Nephron (organoid): ENCODE measurements at regions not wholly inside any gene's neighbourhood (a gene's known extent, or its start where the extent isn't known, plus 50 kb on each side); places are given as distances from the start of the nearest gene placed in this dataset.

Experiments used
- H3K27ac Mint-ChIP-seq, 3 experiments: 2 replicates each; pipeline ENCODE4 v1.8.0; 2020; ENCODE audit warnings: mixed read lengths in 3 of 3, mild to moderate bottlenecking in 2 of 3, moderate library complexity in 1 of 3
- H3K27me3 Mint-ChIP-seq: 2 replicates; pipeline ENCODE4 v1.8.0; 2021; ENCODE audit warnings: low read depth, mild to moderate bottlenecking, moderate library complexity, mixed read lengths
- H3K36me3 Mint-ChIP-seq: 2 replicates; pipeline ENCODE4 v1.8.0; 2020; ENCODE audit warnings: low read depth, mixed read lengths
- H3K4me1 Mint-ChIP-seq: 2 replicates; pipeline ENCODE4 v1.8.0; 2020; ENCODE audit warnings: mixed read lengths
- H3K4me3 Mint-ChIP-seq, 3 experiments: 2 replicates each; pipeline ENCODE4 v1.8.0; 2020; ENCODE audit warnings: mild to moderate bottlenecking in 3 of 3, mixed read lengths in 3 of 3, moderate library complexity in 2 of 3
- H3K9me3 Mint-ChIP-seq: 2 replicates; pipeline ENCODE4 v1.8.0; 2020; ENCODE audit warnings: mixed read lengths
- CTCF ChIP-seq, 3 experiments: fragments of 200-600 bp; sonication (generic); IDR thresholded peaks; one replicate each; pipeline ENCODE4 v1.5.0; 2021; ENCODE audit warnings: antibody characterized with exemption in 3 of 3; ENCODE audit not compliant: unreplicated experiment in 3 of 3

GRCh38 chr15:26214290-26214689 is 351.2 kb upstream of the ATP10A start:
- H3K9me3 Mint-ChIP-seq, result no peaks in the 10 kb centered on the region
- TF ChIP-seq CTCF (IDR thresholded peaks at IDR 0.05; ENCODE audit: unreplicated experiment in 3 of 3), result no peak
- H3K36me3 Mint-ChIP-seq, result no peaks in the 10 kb centered on the region
- peaks cover 3% of the 10 kb centered on the region for H3K27me3 Mint-ChIP-seq
- H3K4me3 Mint-ChIP-seq, result no peak overlapping the region
- H3K4me1 Mint-ChIP-seq, result no peaks in the 10 kb centered on the region
- no peak overlapping the region for H3K27ac Mint-ChIP-seq

- TF ChIP-seq CTCF (IDR thresholded peaks at IDR 0.05; ENCODE audit: unreplicated experiment in 3 of 3), result no peak
Observed at GRCh38 chr15:26213427-26213826, 350.3 kb upstream of the ATP10A start.

GRCh38 chr15:26212109-26212508 is 349.0 kb upstream of the ATP10A start:
- TF ChIP-seq CTCF (IDR thresholded peaks at IDR 0.05; ENCODE audit: unreplicated experiment in 3 of 3), result no peak
- no peak overlapping the region for H3K27ac Mint-ChIP-seq
- H3K4me1 Mint-ChIP-seq, result no peaks in the 10 kb centered on the region
- no peaks in the 10 kb centered on the region for H3K9me3 Mint-ChIP-seq
- H3K36me3 Mint-ChIP-seq, result no peaks in the 10 kb centered on the region
- H3K27me3 Mint-ChIP-seq, result peaks cover 3% of the 10 kb centered on the region
- H3K4me3 Mint-ChIP-seq, result no peak overlapping the region

More at GRCh38 chr15:26213427-26213826, 350.3 kb upstream of the ATP10A start:
- Mint-ChIP-seq H3K4me3 (no peak overlapping the region), H3K36me3 (no peaks in the 10 kb centered on the region), H3K4me1 (no peaks in the 10 kb centered on the region), H3K9me3 (no peaks in the 10 kb centered on the region), H3K27ac (no peak overlapping the region), H3K27me3 (peaks cover 3% of the 10 kb centered on the region)

GRCh38 chr15:26210980-26211379 is 347.9 kb upstream of the ATP10A start:
- Mint-ChIP-seq H3K27me3 (peaks cover 3% of the 10 kb centered on the region), H3K27ac (no peak overlapping the region), H3K9me3 (no peaks in the 10 kb centered on the region), H3K4me3 (no peak overlapping the region), H3K4me1 (no peaks in the 10 kb centered on the region), H3K36me3 (no peaks in the 10 kb centered on the region)
- no peak for TF ChIP-seq CTCF (IDR thresholded peaks at IDR 0.05; ENCODE audit: unreplicated experiment in 3 of 3)

GRCh38 chr15:26201177-26201858 is 338.2 kb upstream of the ATP10A start:
- no peaks in the 10 kb centered on the region for H3K27me3 Mint-ChIP-seq
- H3K4me3 Mint-ChIP-seq, result no peak overlapping the region
- peaks cover 16% of the 10 kb centered on the region for H3K4me1 Mint-ChIP-seq
- TF ChIP-seq CTCF (IDR thresholded peaks at IDR 0.05; ENCODE audit: unreplicated experiment in 3 of 3), result no peak
- H3K36me3 Mint-ChIP-seq, result no peaks in the 10 kb centered on the region
- H3K27ac Mint-ChIP-seq, result no peak overlapping the region
- H3K9me3 Mint-ChIP-seq, result no peaks in the 10 kb centered on the region

- no peak overlapping the region for H3K27ac Mint-ChIP-seq
- H3K9me3 Mint-ChIP-seq, result no peaks in the 10 kb centered on the region
Observed at GRCh38 chr15:26200427-26200826, 337.3 kb upstream of the ATP10A start.

More at GRCh38 chr15:26200427-26200826, 337.3 kb upstream of the ATP10A start:
- no peaks in the 10 kb centered on the region for H3K36me3 Mint-ChIP-seq
- no peak overlapping the region for H3K4me3 Mint-ChIP-seq
- no peak for TF ChIP-seq CTCF (IDR thresholded peaks at IDR 0.05; ENCODE audit: unreplicated experiment in 3 of 3)
- no peaks in the 10 kb centered on the region for H3K27me3 Mint-ChIP-seq
- H3K4me1 Mint-ChIP-seq, result peaks cover 16% of the 10 kb centered on the region
